HEK293 (cell line): ENCODE measurements at regions not wholly inside any gene's neighbourhood (a gene's known extent, or its start where the extent isn't known, plus 50 kb on each side); places are given as distances from the start of the nearest gene placed in this dataset.

Source experiments
- ATF2 ChIP-seq: fragments of 450-650 bp; formaldehyde crosslinking; IDR thresholded peaks from 2 replicates; pipeline ENCODE4 v1.5.1; 2016; ENCODE audit warnings: missing biosample characterization, missing genetic modification characterization, low read depth
- BCL11A ChIP-seq: fragments of 450-650 bp; formaldehyde crosslinking; IDR thresholded peaks from 2 replicates; pipeline ENCODE4 v1.5.1; 2016; ENCODE audit warnings: low read depth, missing biosample characterization, missing genetic modification characterization
- CTCF ChIP-seq: fragments of 450-650 bp; formaldehyde crosslinking; IDR thresholded peaks from 2 replicates; pipeline ENCODE4 v1.5.1; 2016; ENCODE audit warnings: missing biosample characterization, missing genetic modification characterization
- KLF10 ChIP-seq: fragments of 450-650 bp; IDR thresholded peaks from 2 replicates; pipeline ENCODE4 v1.5.1; 2018; ENCODE audit warnings: missing biosample characterization, mild to moderate bottlenecking, missing genetic modification characterization
- ZBTB49 ChIP-seq: fragments of 450-650 bp; formaldehyde crosslinking; IDR thresholded peaks from 2 replicates; pipeline ENCODE4 v1.5.1; 2016; ENCODE audit warnings: missing biosample characterization, missing genetic modification characterization, low read depth
- ZNF175 ChIP-seq: fragments of 450-650 bp; formaldehyde crosslinking; IDR thresholded peaks from 2 replicates; pipeline ENCODE4 v1.5.1; 2016; ENCODE audit warnings: missing biosample characterization, missing genetic modification characterization
- ZNF623 ChIP-seq: fragments of 450-650 bp; formaldehyde crosslinking; IDR thresholded peaks from 2 replicates; pipeline ENCODE4 v1.5.1; 2016; ENCODE audit warnings: missing biosample characterization, missing genetic modification characterization

GRCh38 chr1:56189946-56190805 is 389.2 kb downstream of the PLPP3 start:
- no peak for TF ChIP-seq ATF2 (tag by site-specific recombination)
- no peak for TF ChIP-seq ZNF623 (tag by site-specific recombination)
- TF ChIP-seq KLF10 (tag by site-specific recombination): no peak
- TF ChIP-seq ZNF175: no peak
- no peak for TF ChIP-seq CTCF
- TF ChIP-seq BCL11A (tag by site-specific recombination): no peak
- TF ChIP-seq ZBTB49: no peak
